Colonic mucosa (tissue), 4 donors: ENCODE measurements at regions not wholly inside any gene's neighbourhood (a gene's known extent, or its start where the extent isn't known, plus 50 kb on each side); places are given as distances from the start of the nearest gene placed in this dataset.
"Not testable (repeated sequence)": the region's sequence is repeated elsewhere in the genome, so short reads cannot be mapped to it uniquely, and the experiment has no call there.

ENCODE experiments used
- DNase-seq: peaks from one replicate; pipeline ENCODE4 v3.0.0-alpha.2; 2020
- H3K27ac ChIP-seq: fragments of 200-600 bp; one replicate; pipeline ENCODE4 v1.8.0; 2021
- H3K27me3 ChIP-seq: fragments of 200-600 bp; one replicate; pipeline ENCODE4 v1.8.0; 2021
- H3K36me3 ChIP-seq: fragments of 200-600 bp; one replicate; pipeline ENCODE4 v1.8.0; 2021
- H3K4me1 ChIP-seq: fragments of 200-600 bp; one replicate; pipeline ENCODE4 v1.8.0; 2021; ENCODE audit warnings: mild to moderate bottlenecking
- H3K4me3 ChIP-seq: fragments of 200-600 bp; one replicate; pipeline ENCODE4 v1.8.0; 2021
- H3K9ac ChIP-seq, 2 donors: one replicate each; pipeline ENCODE4 v1.7.0; 2013; ENCODE audit warnings: control low read depth in 2 of 2, low read depth in 2 of 2, low read length in 2 of 2
- H3K9me3 ChIP-seq: fragments of 200-600 bp; one replicate; pipeline ENCODE4 v1.8.0; 2021
- CTCF ChIP-seq: fragments of 200-600 bp; IDR thresholded peaks from one replicate; pipeline ENCODE4 v1.8.0; 2022; ENCODE audit warnings: antibody characterized with exemption, mild to moderate bottlenecking
- intact Hi-C: fragments of 100-400 bp; cut with DNase I; formaldehyde crosslinking; loops from one replicate; pipeline ENCODE4 v1.14.1; 2022
- donor health status: healthy.
- donor health status: DM: no; HTN: no; CAD: no.
- donor health status: DM: no; HTN: no; CAD: no.

- Histone ChIP-seq H3K4me1 (no peaks in the 10 kb centered on the region), H3K9ac (no peak overlapping the region), H3K27ac (no peak overlapping the region), H3K9me3 (no peaks in the 10 kb centered on the region), H3K27me3 (no peaks in the 10 kb centered on the region), H3K4me3 (no peak overlapping the region), H3K36me3 (no peaks in the 10 kb centered on the region)
- intact Hi-C loops: no loop called here
- DNase-seq: no peak
- no peak for TF ChIP-seq CTCF
Measured at GRCh38 chrX:142299406-142299805, 94.3 kb upstream of the MAGEC2 start.

GRCh38 chrX:142296421-142296820 lies 91.3 kb upstream of the MAGEC2 start:
- no peak overlapping the region for H3K9ac ChIP-seq
- H3K4me3 ChIP-seq: no peak overlapping the region
- no peak for DNase-seq
- intact Hi-C loops: no loop called here
- H3K9me3 ChIP-seq: no peaks in the 10 kb centered on the region
- H3K27ac ChIP-seq: no peak overlapping the region
- H3K27me3 ChIP-seq: no peaks in the 10 kb centered on the region
- no peaks in the 10 kb centered on the region for H3K4me1 ChIP-seq
- no peaks in the 10 kb centered on the region for H3K36me3 ChIP-seq
- no peak for TF ChIP-seq CTCF

GRCh38 chrX:142295190-142295589 lies 90.1 kb upstream of the MAGEC2 start:
- H3K9me3 ChIP-seq: no peaks in the 10 kb centered on the region

GRCh38 chrX:142270166-142270565 lies 65.1 kb upstream of the MAGEC2 start:
- H3K4me3 ChIP-seq, H3K36me3 ChIP-seq, H3K9ac ChIP-seq, H3K27ac ChIP-seq, DNase-seq, intact Hi-C loops, H3K9me3 ChIP-seq, H3K27me3 ChIP-seq, H3K4me1 ChIP-seq: not testable (repeated sequence)

More at GRCh38 chrX:142295190-142295589, 90.1 kb upstream of the MAGEC2 start:
- no peak overlapping the region for H3K27ac ChIP-seq
- H3K9ac ChIP-seq: no peak overlapping the region
- H3K27me3 ChIP-seq: no peaks in the 10 kb centered on the region
- H3K36me3 ChIP-seq: no peaks in the 10 kb centered on the region
- DNase-seq: no peak
- H3K4me3 ChIP-seq: no peak overlapping the region
- intact Hi-C loops: no loop called here
- no peak for TF ChIP-seq CTCF
- H3K4me1 ChIP-seq: no peaks in the 10 kb centered on the region

GRCh38 chrX:142266417-142266816 lies 61.3 kb upstream of the MAGEC2 start:
- H3K9me3 ChIP-seq: no peaks in the 10 kb centered on the region
- H3K27me3 ChIP-seq: no peaks in the 10 kb centered on the region
- no peaks in the 10 kb centered on the region for H3K4me1 ChIP-seq
- H3K27ac ChIP-seq: no peak overlapping the region
- H3K9ac ChIP-seq: no peak overlapping the region
- no peak for TF ChIP-seq CTCF
- H3K36me3 ChIP-seq: no peaks in the 10 kb centered on the region
- no peak overlapping the region for H3K4me3 ChIP-seq
- intact Hi-C loops: no loop called here
- no peak for DNase-seq

GRCh38 chrX:142265549-142265948 lies 60.5 kb upstream of the MAGEC2 start:
- H3K4me3 ChIP-seq, H3K4me1 ChIP-seq, H3K9me3 ChIP-seq, DNase-seq, H3K27ac ChIP-seq, intact Hi-C loops, H3K9ac ChIP-seq, H3K36me3 ChIP-seq, H3K27me3 ChIP-seq: not testable (repeated sequence)

- no peaks in the 10 kb centered on the region for H3K27me3 ChIP-seq
- no peak overlapping the region for H3K4me3 ChIP-seq
- H3K36me3 ChIP-seq: no peaks in the 10 kb centered on the region
- TF ChIP-seq CTCF: no peak
- no peak for DNase-seq
- H3K4me1 ChIP-seq: no peaks in the 10 kb centered on the region
- no peak overlapping the region for H3K9ac ChIP-seq
- H3K27ac ChIP-seq: no peak overlapping the region
- no peaks in the 10 kb centered on the region for H3K9me3 ChIP-seq
- intact Hi-C loops: no loop called here
Measured at GRCh38 chrX:142256935-142257334, 51.8 kb upstream of the MAGEC2 start.
